Medulla oblongata (tissue), 1 donor: ENCODE measurements at regions not wholly inside any gene's neighbourhood (a gene's known extent, or its start where the extent isn't known, plus 50 kb on each side); places are given as distances from the start of the nearest gene placed in this dataset.

Experiments
- DNase-seq: peaks from one replicate; pipeline ENCODE4 v3.0.0-alpha.2; 2015; ENCODE audit errors: extremely low spot score

DNA sequence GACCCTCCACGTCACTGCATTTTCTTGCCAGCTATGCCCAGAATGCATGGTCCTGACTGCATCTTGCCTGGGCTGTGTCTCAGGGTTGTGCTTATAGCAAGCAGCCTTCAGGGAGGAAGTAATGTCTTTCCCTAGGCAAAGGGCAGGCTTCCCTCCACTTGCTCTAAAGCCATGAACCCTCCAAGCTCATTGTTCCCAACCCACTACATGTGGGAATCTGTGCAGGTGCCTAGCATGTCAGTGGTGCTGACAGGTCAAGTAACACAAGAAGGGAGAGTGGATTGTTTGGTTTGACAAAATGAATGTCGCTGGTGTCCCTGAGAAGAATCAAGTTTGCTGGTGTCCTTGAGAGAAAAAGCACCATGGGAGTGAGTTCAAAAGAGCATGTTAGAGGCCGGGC, 53.9 kb upstream of the UCN3 start:
- no peak for DNase-seq

DNA sequence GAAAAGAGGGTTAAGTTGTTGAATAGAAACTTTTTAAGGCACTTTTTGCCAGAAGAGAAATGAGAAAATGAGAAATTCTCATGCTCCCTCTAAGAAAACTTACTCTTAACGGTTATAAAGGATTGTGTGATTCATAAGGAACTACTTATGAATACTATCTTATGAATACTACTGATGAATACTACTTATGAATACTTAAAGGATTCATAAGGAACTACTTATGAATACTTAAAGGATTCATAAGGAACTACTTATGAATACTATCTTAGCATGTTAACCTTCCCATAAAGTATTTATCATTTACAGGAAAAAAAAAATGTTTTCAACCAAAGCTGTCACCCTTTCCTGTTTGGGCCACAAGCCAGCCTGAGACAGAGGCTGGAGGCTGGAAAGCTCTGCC, 53.1 kb upstream of the UCN3 start:
- no peak for DNase-seq

DNA sequence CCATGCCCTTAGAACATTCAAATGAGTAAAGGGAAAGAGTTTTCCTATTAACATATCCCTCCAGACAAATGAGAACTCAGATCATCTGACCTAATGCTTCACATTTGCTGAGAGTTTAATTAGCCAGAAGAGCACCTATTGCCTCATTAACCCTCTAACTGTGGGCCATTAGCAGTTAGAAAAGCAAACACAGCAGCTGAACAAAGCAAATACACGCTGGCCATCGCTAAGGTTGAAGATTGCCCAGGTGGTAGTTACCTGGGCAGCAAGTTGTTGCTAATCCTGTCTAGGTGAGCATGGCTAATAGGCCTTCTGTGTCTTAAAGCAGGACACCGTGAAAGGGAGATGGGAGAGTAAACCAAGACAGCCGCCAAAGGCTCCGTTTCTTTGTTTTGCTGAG, 49.9 kb upstream of the UCN3 start:
- DNase-seq: no peak
